ENCODE measurements at regions not wholly inside any gene's neighbourhood (a gene's known extent, or its start where the extent isn't known, plus 50 kb on each side); places are given as distances from the start of the nearest gene placed in this dataset.

- no peak for TF ChIP-seq CTCF (conservative IDR thresholded peaks at IDR 0.05; ENCODE audit: low read depth, low read length)
- H3K4me3 ChIP-seq (ENCODE audit: low read length), result no peak overlapping the region
- DNase-seq (ENCODE audit: low read depth), result no peak
These were observed 671.0 kb downstream of the VRK1 start for GRCh38 chr14:97468220-97468619.

GRCh38 chr14:97477353-97477752 lies 680.2 kb downstream of the VRK1 start:
- no peak for TF ChIP-seq CTCF (conservative IDR thresholded peaks at IDR 0.05; ENCODE audit: low read depth, low read length)
- no peak for DNase-seq (ENCODE audit: low read depth)

GRCh38 chr14:97485201-97485600 lies 688.0 kb downstream of the VRK1 start:
- DNase-seq (ENCODE audit: low read depth), result no peak
- no peak overlapping the region for H3K4me3 ChIP-seq (ENCODE audit: low read length)
- no peak for TF ChIP-seq CTCF (conservative IDR thresholded peaks at IDR 0.05; ENCODE audit: low read depth, low read length)

More at GRCh38 chr14:97477353-97477752, 680.2 kb downstream of the VRK1 start:
- H3K4me3 ChIP-seq (ENCODE audit: low read length), result no peak overlapping the region

DNA sequence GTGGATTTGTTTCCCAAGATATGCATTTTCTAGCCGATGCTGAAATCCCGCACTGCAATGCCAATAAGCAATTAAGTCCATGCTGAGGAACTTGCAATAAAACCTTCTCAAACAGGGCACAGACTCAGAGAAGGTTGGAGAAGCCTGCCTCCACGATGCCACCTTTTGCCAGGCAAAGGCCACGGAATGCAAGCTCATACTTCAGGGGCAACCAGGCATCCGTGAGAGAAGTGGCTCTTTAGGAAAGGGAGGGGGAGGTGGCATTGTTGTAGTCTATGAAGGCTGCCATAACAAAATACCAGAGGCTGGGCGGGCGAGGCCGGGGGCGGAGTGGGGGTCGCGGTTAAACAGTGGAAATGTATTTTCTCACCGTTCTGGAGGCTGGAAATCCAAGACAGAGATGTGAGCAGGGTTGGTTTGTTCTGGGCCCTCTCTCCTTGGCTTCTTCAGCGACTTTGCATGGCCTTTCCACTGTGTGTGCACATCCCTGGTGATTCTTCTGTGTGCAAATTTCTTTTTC lies 689.5 kb downstream of the VRK1 start:
- DNase-seq (ENCODE audit: low read depth), result no peak
- no peak for TF ChIP-seq CTCF (conservative IDR thresholded peaks at IDR 0.05; ENCODE audit: low read depth, low read length)
- no peak overlapping the region for H3K4me3 ChIP-seq (ENCODE audit: low read length)

DNA sequence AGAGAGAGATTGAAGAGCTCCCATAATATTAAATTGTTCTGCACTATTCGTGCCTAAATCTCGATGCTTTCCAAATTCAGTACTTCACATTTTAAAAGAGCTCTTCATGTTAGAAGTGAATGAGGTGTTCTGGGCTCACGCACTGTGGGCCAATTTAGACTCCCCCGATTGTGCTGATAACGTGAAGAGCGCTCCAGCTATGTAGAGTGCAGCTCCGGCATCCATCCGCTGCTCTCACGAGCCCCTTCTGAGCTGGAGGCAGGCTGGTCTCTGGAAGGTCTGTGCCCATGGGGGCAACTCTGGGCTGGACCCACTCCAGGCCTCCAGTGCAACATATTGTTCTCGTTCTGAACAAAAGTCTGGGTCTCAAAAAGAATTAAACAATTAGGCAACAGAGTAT lies 692.6 kb downstream of the VRK1 start:
- no peak for TF ChIP-seq CTCF (conservative IDR thresholded peaks at IDR 0.05; ENCODE audit: low read depth, low read length)
- DNase-seq (ENCODE audit: low read depth), result no peak
- H3K4me3 ChIP-seq (ENCODE audit: low read length), result no peak overlapping the region

DNA sequence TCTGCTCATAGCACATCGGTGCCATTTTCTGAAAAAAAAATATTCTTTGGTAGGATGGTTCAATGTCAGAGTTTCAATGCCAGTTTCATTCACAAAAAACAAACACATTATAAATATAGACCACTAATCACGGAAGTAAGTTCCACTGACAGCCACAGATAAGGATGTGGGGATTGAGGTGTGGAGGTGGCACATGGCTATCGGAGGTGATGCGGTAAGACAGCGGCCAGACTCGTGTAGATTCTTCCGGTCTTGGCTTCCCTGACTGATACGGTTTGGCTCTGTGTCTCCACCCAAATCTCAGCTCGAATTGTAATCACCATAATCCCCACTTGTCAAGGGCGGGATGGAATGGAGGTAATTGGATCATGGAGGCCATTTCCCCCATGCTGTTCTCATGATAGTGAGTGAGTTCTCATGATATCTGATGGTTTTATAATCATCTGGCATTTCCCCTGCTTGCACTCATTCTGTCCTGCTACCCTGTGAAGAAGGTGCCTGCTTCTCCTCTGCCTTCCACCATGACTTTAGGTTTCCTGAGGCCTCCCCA lies 693.4 kb downstream of the VRK1 start:
- no peak for DNase-seq (ENCODE audit: low read depth)
- TF ChIP-seq CTCF (conservative IDR thresholded peaks at IDR 0.05; ENCODE audit: low read depth, low read length), result no peak

DNA sequence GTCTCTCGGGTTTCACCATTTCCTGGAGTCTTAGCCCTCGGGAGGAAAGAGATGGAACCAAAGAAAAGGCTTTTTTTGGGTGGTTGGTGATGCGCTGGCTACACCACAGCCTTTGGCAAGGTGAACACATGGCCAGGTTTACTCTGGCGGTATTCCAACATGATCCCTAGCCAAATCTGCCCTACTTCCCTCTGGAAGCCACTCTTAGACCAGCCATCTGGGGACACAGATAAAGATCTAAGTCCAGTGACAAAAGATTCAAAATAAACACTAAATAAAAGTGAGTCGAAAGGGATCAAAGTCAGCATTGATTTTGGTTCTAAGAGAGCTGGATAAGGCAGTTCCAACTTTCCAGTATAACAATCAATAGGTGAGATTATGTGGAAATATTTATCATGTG lies 694.5 kb downstream of the VRK1 start:
- DNase-seq (ENCODE audit: low read depth), result no peak
- H3K4me3 ChIP-seq (ENCODE audit: low read length), result no peak overlapping the region
- no peak for TF ChIP-seq CTCF (conservative IDR thresholded peaks at IDR 0.05; ENCODE audit: low read depth, low read length)

More for the DNA sequence above, 693.4 kb downstream of the VRK1 start:
- H3K4me3 ChIP-seq (ENCODE audit: low read length), result no peak overlapping the region

Measured in retinal pigment epithelial cell (primary cell).